IMR-90 (cell line): ENCODE measurements at regions not wholly inside any gene's neighbourhood (a gene's known extent, or its start where the extent isn't known, plus 50 kb on each side); places are given as distances from the start of the nearest gene placed in this dataset.

Experiments used
- POLR2A ChIP-seq: IDR thresholded peaks from 2 replicates; pipeline ENCODE4 v1.6.1; 2012; ENCODE audit warnings: mild to moderate bottlenecking, low read depth, low read length
- TF ChIP-seq, protein P1 (sequence below): conservative IDR thresholded peaks from 2 replicates; pipeline ENCODE4 v1.5.1; 2012; ENCODE audit warnings: mild to moderate bottlenecking, low read depth, low read length, improper control_type of control experiment

DNA sequence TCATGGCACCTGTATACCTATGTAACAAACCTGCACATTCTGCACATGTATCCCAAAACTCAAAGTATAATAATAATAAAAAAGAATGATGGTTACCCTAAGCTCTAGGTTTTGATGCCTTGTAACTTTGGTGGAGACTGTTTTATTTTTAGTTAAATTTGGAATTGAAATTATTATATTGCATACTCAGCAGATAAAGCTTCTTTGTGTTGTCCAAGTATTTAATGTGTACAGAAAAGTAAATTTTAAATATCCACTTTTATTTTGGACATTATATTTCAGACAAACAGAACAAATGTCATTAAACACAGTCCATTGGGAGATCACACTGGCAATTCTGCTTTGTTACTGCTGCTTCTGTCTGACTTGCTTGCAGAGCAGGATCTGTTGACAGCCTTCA, 684.5 kb upstream of the CT83 start:
- TF ChIP-seq POLR2A, result no peak
- TF ChIP-seq, protein P1, sequence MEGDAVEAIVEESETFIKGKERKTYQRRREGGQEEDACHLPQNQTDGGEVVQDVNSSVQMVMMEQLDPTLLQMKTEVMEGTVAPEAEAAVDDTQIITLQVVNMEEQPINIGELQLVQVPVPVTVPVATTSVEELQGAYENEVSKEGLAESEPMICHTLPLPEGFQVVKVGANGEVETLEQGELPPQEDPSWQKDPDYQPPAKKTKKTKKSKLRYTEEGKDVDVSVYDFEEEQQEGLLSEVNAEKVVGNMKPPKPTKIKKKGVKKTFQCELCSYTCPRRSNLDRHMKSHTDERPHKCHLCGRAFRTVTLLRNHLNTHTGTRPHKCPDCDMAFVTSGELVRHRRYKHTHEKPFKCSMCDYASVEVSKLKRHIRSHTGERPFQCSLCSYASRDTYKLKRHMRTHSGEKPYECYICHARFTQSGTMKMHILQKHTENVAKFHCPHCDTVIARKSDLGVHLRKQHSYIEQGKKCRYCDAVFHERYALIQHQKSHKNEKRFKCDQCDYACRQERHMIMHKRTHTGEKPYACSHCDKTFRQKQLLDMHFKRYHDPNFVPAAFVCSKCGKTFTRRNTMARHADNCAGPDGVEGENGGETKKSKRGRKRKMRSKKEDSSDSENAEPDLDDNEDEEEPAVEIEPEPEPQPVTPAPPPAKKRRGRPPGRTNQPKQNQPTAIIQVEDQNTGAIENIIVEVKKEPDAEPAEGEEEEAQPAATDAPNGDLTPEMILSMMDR, result no peak
